IMR-90 (cell line): ENCODE measurements at regions not wholly inside any gene's neighbourhood (a gene's known extent, or its start where the extent isn't known, plus 50 kb on each side); places are given as distances from the start of the nearest gene placed in this dataset.

Experiments
- ATAC-seq: fragments of 200-7000 bp; cut with Tn5 transposase; 2 replicates; pipeline ENCODE4 v1.9.1; 2020; ENCODE audit warnings: low read depth, mild to moderate bottlenecking, moderate library complexity
- BruUV-seq: library from RNA; stranded (reverse); fragments of 400-500 nt; replicated peaks from 2 replicates; lab custom pipeline; 2021; lab: Mats Ljungman, UMichigan
- CTCF ChIA-PET: fragments of 300-600 bp; formaldehyde crosslinking; extraction: SDS; loops from one replicate; lab custom pipeline; 2021; ENCODE audit warnings: antibody characterized with exemption; lab: Yijun Ruan, JAX
- POLR2A ChIA-PET: fragments of 300-600 bp; sonication (Branson Sonifier 250); formaldehyde crosslinking; loops from one replicate; lab custom pipeline; 2022; ENCODE audit warnings: antibody characterized with exemption; ENCODE audit not compliant: unreplicated experiment; lab: Charles Lee
- DNase-seq: peaks from one replicate; pipeline ENCODE4 v3.0.0; 2013
- H2AFZ ChIP-seq: replicated peaks from 2 replicates; pipeline ENCODE3; 2013; ENCODE audit warnings: low read length, mild to moderate bottlenecking; ENCODE audit not compliant: poor library complexity
- H2AK5ac ChIP-seq: 2 replicates; pipeline ENCODE4 v1.6.1; 2013; ENCODE audit warnings: low read depth, low read length, inconsistent platforms
- H2AK9ac ChIP-seq: replicated peaks from 2 replicates; pipeline ENCODE3; 2013; ENCODE audit warnings: mild to moderate bottlenecking, low read depth, low read length, moderate library complexity; ENCODE audit not compliant: poor library complexity
- H2BK120ac ChIP-seq: 2 replicates; pipeline ENCODE4 v1.6.1; 2013; ENCODE audit warnings: low read depth, low read length, inconsistent platforms
- H2BK15ac ChIP-seq: 3 replicates; pipeline ENCODE4 v1.6.1; 2013; ENCODE audit warnings: low read depth, low read length, inconsistent platforms
- H2BK20ac ChIP-seq: 2 replicates; pipeline ENCODE4 v1.6.1; 2013; ENCODE audit warnings: low read depth, mild to moderate bottlenecking, inconsistent platforms, low read length, moderate library complexity
- H2BK5ac ChIP-seq: 2 replicates; pipeline ENCODE4 v1.6.1; 2013; ENCODE audit warnings: mild to moderate bottlenecking, low read depth, low read length, inconsistent platforms; ENCODE audit not compliant: poor library complexity, severe bottlenecking
- H3K14ac ChIP-seq: replicated peaks from 2 replicates; pipeline ENCODE4 v1.6.1; 2013; ENCODE audit warnings: low read depth, low read length, inconsistent platforms
- H3K18ac ChIP-seq: 2 replicates; pipeline ENCODE4 v1.6.1; 2013; ENCODE audit warnings: low read depth, low read length, control low read depth
- H3K23ac ChIP-seq: 2 replicates; pipeline ENCODE4 v1.6.1; 2013; ENCODE audit warnings: low read depth, low read length, inconsistent platforms
- H3K27ac ChIP-seq: 2 replicates; pipeline ENCODE4 v1.5.1; 2013; ENCODE audit warnings: mild to moderate bottlenecking, control low read depth, low read length; ENCODE audit not compliant: insufficient read depth
- H3K27me3 ChIP-seq: 2 replicates; pipeline ENCODE4 v1.6.1; 2013; ENCODE audit warnings: low read length; ENCODE audit not compliant: control insufficient read depth, insufficient read depth
- H3K36me3 ChIP-seq: 2 replicates; pipeline ENCODE4 v1.6.1; 2013; ENCODE audit warnings: low read length, mixed read lengths; ENCODE audit not compliant: control insufficient read depth, insufficient read depth
- H3K4ac ChIP-seq: 2 replicates; pipeline ENCODE4 v1.6.1; 2013; ENCODE audit warnings: low read depth, low read length, inconsistent platforms
- H3K4me1 ChIP-seq: 2 replicates; pipeline ENCODE4 v1.6.1; 2013; ENCODE audit warnings: low read length, mixed read lengths; ENCODE audit not compliant: control insufficient read depth, insufficient read depth
- H3K4me2 ChIP-seq: 2 replicates; pipeline ENCODE4 v1.6.1; 2013; ENCODE audit warnings: low read depth, mild to moderate bottlenecking, control low read depth, low read length, moderate library complexity
- H3K4me3 ChIP-seq: 2 replicates; pipeline ENCODE4 v1.5.1; 2013; ENCODE audit warnings: low read depth, mild to moderate bottlenecking, control low read depth, low read length, moderate library complexity; ENCODE audit not compliant: insufficient read depth
- H3K56ac ChIP-seq: 2 replicates; pipeline ENCODE4 v1.6.1; 2013; ENCODE audit warnings: low read length, inconsistent platforms; ENCODE audit not compliant: insufficient read depth; ENCODE audit errors: extremely low read depth
- H3K79me1 ChIP-seq, 2 experiments: 2 replicates each; pipeline ENCODE4 v1.6.1; 2013; ENCODE audit warnings: low read length in 2 of 2, inconsistent platforms in 1 of 2, low read depth in 1 of 2
- H3K9ac ChIP-seq: 2 replicates; pipeline ENCODE4 v1.6.1; 2013; ENCODE audit warnings: low read depth, low read length, control low read depth
- H3K9me1 ChIP-seq: 2 replicates; pipeline ENCODE4 v1.6.1; 2013; ENCODE audit warnings: low read length, inconsistent platforms; ENCODE audit not compliant: insufficient read depth
- H3K9me3 ChIP-seq: 2 replicates; pipeline ENCODE4 v1.6.1; 2013; ENCODE audit warnings: low read length; ENCODE audit not compliant: control insufficient read depth, insufficient read depth
- H4K20me1 ChIP-seq: 2 replicates; pipeline ENCODE4 v1.6.1; 2013; ENCODE audit warnings: low read length, inconsistent platforms; ENCODE audit not compliant: insufficient read depth
- H4K5ac ChIP-seq: 2 replicates; pipeline ENCODE4 v1.6.1; 2013; ENCODE audit warnings: mild to moderate bottlenecking, low read depth, low read length, control low read depth
- H4K8ac ChIP-seq, 2 experiments: 2 replicates each; pipeline ENCODE4 v1.6.1; 2013; ENCODE audit warnings: low read depth in 2 of 2, low read length in 2 of 2, control low read depth in 1 of 2, inconsistent platforms in 1 of 2
- H4K91ac ChIP-seq: 2 replicates; pipeline ENCODE4 v1.6.1; 2013; ENCODE audit warnings: low read depth, low read length, inconsistent platforms; ENCODE audit not compliant: insufficient read depth
- CEBPB ChIP-seq: IDR thresholded peaks from 2 replicates; pipeline ENCODE4 v1.6.1; 2012; ENCODE audit warnings: low read depth, low read length, improper control_type of control experiment
- ELK1 ChIP-seq: fragments of 150-350 bp; IDR thresholded peaks from 2 replicates; pipeline ENCODE4 v1.6.1; 2016; ENCODE audit warnings: low read depth, mild to moderate bottlenecking, low read length, moderate library complexity, borderline replicate concordance
- FOS ChIP-seq: fragments of 150-350 bp; IDR thresholded peaks from 2 replicates; pipeline ENCODE4 v1.6.1; 2016; ENCODE audit warnings: low read depth, low read length
- MAFK ChIP-seq: IDR thresholded peaks from 2 replicates; pipeline ENCODE4 v1.6.1; 2012; ENCODE audit warnings: low read depth, low read length, improper control_type of control experiment
- MAZ ChIP-seq: IDR thresholded peaks from 2 replicates; pipeline ENCODE4 v1.6.1; 2012; ENCODE audit warnings: low read depth, mild to moderate bottlenecking, low read length, improper control_type of control experiment, moderate library complexity, borderline replicate concordance
- MXI1 ChIP-seq: IDR thresholded peaks from 2 replicates; pipeline ENCODE4 v1.6.1; 2012; ENCODE audit warnings: low read depth, mild to moderate bottlenecking, low read length, moderate library complexity, borderline replicate concordance
- POLR2A ChIP-seq: IDR thresholded peaks from 2 replicates; pipeline ENCODE4 v1.6.1; 2012; ENCODE audit warnings: mild to moderate bottlenecking, low read depth, low read length
- RCOR1 ChIP-seq: IDR thresholded peaks from 2 replicates; pipeline ENCODE4 v1.6.1; 2012; ENCODE audit warnings: mild to moderate bottlenecking, low read length, improper control_type of control experiment; ENCODE audit not compliant: insufficient replicate concordance
- RFX5 ChIP-seq: IDR thresholded peaks from 2 replicates; pipeline ENCODE4 v1.8.0; 2012; ENCODE audit warnings: low read depth, mild to moderate bottlenecking, low read length, moderate library complexity
- SMC3 ChIP-seq: fragments of 150-350 bp; IDR thresholded peaks from 2 replicates; pipeline ENCODE4 v1.6.1; 2016; ENCODE audit warnings: low read depth, mild to moderate bottlenecking, antibody characterized with exemption, low read length, moderate library complexity
- WGBS, 2 experiments: methylation state at CpG; one replicate each; pipeline versions ENCODE4 v1.1.5 to v1.1.7; 2013; ENCODE audit warnings: missing lambda C conversion rate in 2 of 2; ENCODE audit not compliant: insufficient read length in 1 of 2; ENCODE audit errors: extremely low coverage in 2 of 2; 5-methylcytosine and 5-hydroxymethylcytosine counted together
- dilution Hi-C: fragments of 300-500 bp; cut with HindIII; formaldehyde crosslinking; loops from one replicate; pipeline ENCODE4 v1.14.3; 2018; ENCODE audit warnings: low sequenced_read_pairs; ENCODE audit not compliant: unreplicated experiment
- in situ Hi-C: fragments of 300-500 bp; cut with MboI; formaldehyde crosslinking; loops from 3 replicates; pipeline ENCODE4 v1.14.3; 2019; ENCODE audit warnings: low sequenced_read_pairs, inconsistent platforms, mixed read lengths
- intact Hi-C: fragments of 100-400 bp; cut with micrococcal nuclease; formaldehyde crosslinking; loops from 2 replicates; pipeline ENCODE4 v1.10.0; 2022
- TF ChIP-seq, protein P1 (sequence below): fragments of 150-350 bp; IDR thresholded peaks from 2 replicates; pipeline ENCODE4 v1.6.1; 2017; ENCODE audit warnings: mild to moderate bottlenecking, antibody characterized with exemption, low read length, low read depth

GRCh38 chr12:111193067-111193466, 175.8 kb downstream of the PHETA1 start:
- Histone ChIP-seq H4K91ac (no peak overlapping the region), H2BK120ac (no peak overlapping the region), H4K20me1 (no peaks in the 10 kb centered on the region), H3K9me3 (no peaks in the 10 kb centered on the region), H2AK5ac (no peak overlapping the region), H3K36me3 (no peaks in the 10 kb centered on the region), H2BK15ac (no peak overlapping the region), H3K4ac (no peak overlapping the region), H3K4me1 (no peaks in the 10 kb centered on the region), H2BK20ac (no peak overlapping the region), H4K8ac (no peak overlapping the region), H3K79me1 (no peaks in the 10 kb centered on the region), H3K27me3 (peaks cover 3% of the 10 kb centered on the region), H3K9me1 (no peaks in the 10 kb centered on the region), H3K27ac (no peak overlapping the region), H2AK9ac (no peak overlapping the region), H3K14ac (no peak overlapping the region), H2BK5ac (no peak overlapping the region), H3K9ac (no peak overlapping the region), H3K4me3 (no peak overlapping the region), H3K56ac (no peak overlapping the region), H3K23ac (no peak overlapping the region), H4K5ac (no peak overlapping the region), H3K18ac (no peak overlapping the region), H2AFZ (no peak overlapping the region), H3K4me2 (no peak overlapping the region)
- WGBS, 2 experiments = no CpG with 5 or more reads among the region's 8 CpGs
- ATAC-seq (no peak), DNase-seq (no peak)
- dilution Hi-C loops (no loop called here), intact Hi-C loops (no loop called here), in situ Hi-C loops (no loop called here)
- no peak for TF ChIP-seq CEBPB
- no peak for TF ChIP-seq MAZ
- TF ChIP-seq, protein P1, sequence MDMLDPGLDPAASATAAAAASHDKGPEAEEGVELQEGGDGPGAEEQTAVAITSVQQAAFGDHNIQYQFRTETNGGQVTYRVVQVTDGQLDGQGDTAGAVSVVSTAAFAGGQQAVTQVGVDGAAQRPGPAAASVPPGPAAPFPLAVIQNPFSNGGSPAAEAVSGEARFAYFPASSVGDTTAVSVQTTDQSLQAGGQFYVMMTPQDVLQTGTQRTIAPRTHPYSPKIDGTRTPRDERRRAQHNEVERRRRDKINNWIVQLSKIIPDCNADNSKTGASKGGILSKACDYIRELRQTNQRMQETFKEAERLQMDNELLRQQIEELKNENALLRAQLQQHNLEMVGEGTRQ = no peak
- TF ChIP-seq SMC3 = no peak
- no peak for TF ChIP-seq RCOR1
- TF ChIP-seq RFX5 = no peak
- no peak for TF ChIP-seq POLR2A
- no peak for TF ChIP-seq ELK1
- no peak for TF ChIP-seq MAFK
- TF ChIP-seq MXI1 = no peak
- TF ChIP-seq FOS = no peak
- CTCF ChIA-PET = no interaction called here
- POLR2A ChIA-PET = no interaction called here
- no TSS peak for BruUV-seq
